HepG2 (cell line): ENCODE measurements at regions not wholly inside any gene's neighbourhood (a gene's known extent, or its start where the extent isn't known, plus 50 kb on each side); places are given as distances from the start of the nearest gene placed in this dataset.

Experiments used
- ATAC-seq: fragments of 200-7000 bp; cut with Tn5 transposase; 3 replicates; pipeline ENCODE4 v1.9.1; 2020; ENCODE audit warnings: mild to moderate bottlenecking, moderate library complexity
- BruUV-seq: library from RNA; stranded (reverse); fragments of 400-500 nt; replicated peaks from 2 replicates; lab custom pipeline; 2021; lab: Mats Ljungman, UMichigan
- CTCF ChIA-PET: fragments of 300-600 bp; formaldehyde crosslinking; extraction: SDS; loops from one replicate; lab custom pipeline; 2021; ENCODE audit warnings: low total read pairs, inconsistent platforms, low intra/inter-chr PET ratio; lab: Yijun Ruan, JAX
- POLR2A ChIA-PET: fragments of 350-600 bp; sonication (Branson Sonifier 250); formaldehyde crosslinking; loops from one replicate; lab custom pipeline; 2020; ENCODE audit warnings: antibody characterized with exemption, inconsistent platforms; lab: Yijun Ruan, JAX
- DNase-seq: peaks from one replicate; pipeline ENCODE4 v3.0.0-alpha.2; 2015; ENCODE audit warnings: low spot score
- FAIRE-seq: peaks from 3 replicates; lab custom pipeline; 2011; peaks lifted over from hg19 to GRCh38; lab: Jason Lieb, UNC
- H2AFZ ChIP-seq: one replicate; pipeline ENCODE4 v1.6.1; 2011; ENCODE audit warnings: low read length, inconsistent platforms
- H3K27ac ChIP-seq: fragments of 300-600 bp; 3 replicates; pipeline ENCODE4 v1.8.0; 2011; ENCODE audit warnings: mixed run types, mild to moderate bottlenecking, mixed read lengths, low read length, inconsistent platforms; ENCODE audit not compliant: insufficient read depth; ENCODE audit errors: extremely low read length
- H3K27me3 ChIP-seq, 2 experiments: fragments of 200-600 bp in 1 of 2; 2 replicates in 1 of 2; 3 replicates in 1 of 2; pipeline versions ENCODE4 v1.6.0 to v1.8.0; 2011; ENCODE audit warnings: low read length in 2 of 2, mild to moderate bottlenecking in 2 of 2, moderate library complexity in 2 of 2, inconsistent platforms in 1 of 2; ENCODE audit not compliant: insufficient read depth in 2 of 2, control insufficient read depth in 1 of 2
- H3K36me3 ChIP-seq, 2 experiments: fragments of 200-600 bp in 1 of 2; replicated peaks in 1 of 2; 2 replicates in 1 of 2; 3 replicates in 1 of 2; pipeline versions ENCODE4 v1.5.1 to v1.8.0; 2011; ENCODE audit warnings: low read length in 2 of 2, inconsistent platforms in 1 of 2; ENCODE audit not compliant: insufficient read depth in 2 of 2, control insufficient read depth in 1 of 2
- H3K4me1 ChIP-seq: 2 replicates; pipeline ENCODE4 v1.5.1; 2012; ENCODE audit warnings: low read length, inconsistent platforms; ENCODE audit not compliant: insufficient read depth
- H3K4me2 ChIP-seq: 2 replicates; pipeline ENCODE4 v1.6.0; 2011; ENCODE audit warnings: low read depth, low read length, inconsistent platforms
- H3K4me3 ChIP-seq, 3 experiments: fragments of 200-600 bp in 1 of 3; sonication (generic), shearing (Covaris generic) in 1 of 3; replicated peaks in 1 of 3; 2 replicates each; pipeline ENCODE4 v1.5.1; 2011 to 2016; ENCODE audit warnings: low read length in 3 of 3, inconsistent platforms in 2 of 3, low read depth in 2 of 3, mild to moderate bottlenecking in 2 of 3, control low read depth in 1 of 3, mixed read lengths in 1 of 3; ENCODE audit not compliant: insufficient read depth in 1 of 3
- H3K79me2 ChIP-seq: one replicate; pipeline ENCODE4 v1.6.1; 2011; ENCODE audit warnings: low read length, inconsistent platforms; ENCODE audit not compliant: insufficient read depth
- H3K9ac ChIP-seq: 2 replicates; pipeline ENCODE4 v1.6.0; 2011; ENCODE audit warnings: mild to moderate bottlenecking, low read depth, low read length, inconsistent platforms; ENCODE audit not compliant: insufficient read depth
- H3K9me3 ChIP-seq: 2 replicates; pipeline ENCODE4 v1.5.1; 2012; ENCODE audit warnings: mild to moderate bottlenecking, low read length
- H4K20me1 ChIP-seq: 2 replicates; pipeline ENCODE4 v1.6.0; 2011; ENCODE audit warnings: inconsistent platforms, mild to moderate bottlenecking, low read length, moderate library complexity; ENCODE audit not compliant: insufficient read depth
- ATF3 ChIP-seq: sonication (generic); formaldehyde crosslinking; IDR thresholded peaks from 2 replicates; pipeline ENCODE4 v1.4.0; 2020; ENCODE audit warnings: missing genetic modification reagents
- CEBPG ChIP-seq: IDR thresholded peaks from 2 replicates; pipeline ENCODE4 v1.6.1; 2016
- CSRNP1 ChIP-seq: sonication (generic); formaldehyde crosslinking; IDR thresholded peaks from 2 replicates; pipeline ENCODE4 v1.8.1; 2023; ENCODE audit warnings: mild to moderate bottlenecking, missing genetic modification reagents
- ELK4 ChIP-seq: sonication (generic); formaldehyde crosslinking; IDR thresholded peaks from 2 replicates; pipeline ENCODE4 v1.9.0; 2021; ENCODE audit warnings: missing genetic modification reagents, borderline replicate concordance
- FOXK1 ChIP-seq: sonication (generic); formaldehyde crosslinking; IDR thresholded peaks from 2 replicates; pipeline ENCODE4 v1.4.0; 2020; ENCODE audit warnings: low read depth, missing genetic modification reagents, borderline replicate concordance
- HNRNPH1 ChIP-seq: fragments of 200-400 bp; formaldehyde crosslinking; optimal IDR thresholded peaks from 2 replicates; pipeline ENCODE3; 2017; ENCODE audit warnings: mild to moderate bottlenecking, low read depth, low read length
- TRIM24 ChIP-seq: sonication (generic); formaldehyde crosslinking; IDR thresholded peaks from 2 replicates; pipeline ENCODE4 v1.8.0; 2022; ENCODE audit warnings: mild to moderate bottlenecking, missing genetic modification reagents
- ZNF142 ChIP-seq: sonication (generic); formaldehyde crosslinking; IDR thresholded peaks from 2 replicates; pipeline ENCODE4 v1.4.0; 2020; ENCODE audit warnings: missing genetic modification reagents
- ZNF18 ChIP-seq: sonication (generic); formaldehyde crosslinking; IDR thresholded peaks from 2 replicates; pipeline ENCODE4 v1.8.0; 2022; ENCODE audit warnings: mild to moderate bottlenecking, missing genetic modification reagents; ENCODE audit not compliant: insufficient replicate concordance
- ZNF335 ChIP-seq: sonication (generic); formaldehyde crosslinking; IDR thresholded peaks from 2 replicates; pipeline ENCODE4 v1.4.0; 2020; ENCODE audit warnings: missing genetic modification reagents
- ZNF367 ChIP-seq: sonication (generic); formaldehyde crosslinking; IDR thresholded peaks from 2 replicates; pipeline ENCODE4 v1.4.0; 2020; ENCODE audit warnings: missing genetic modification reagents, borderline replicate concordance
- ZNF530 ChIP-seq: sonication (generic); formaldehyde crosslinking; IDR thresholded peaks from 2 replicates; pipeline ENCODE4 v1.5.0; 2020; ENCODE audit warnings: low read depth, mild to moderate bottlenecking, missing genetic modification reagents
- ZNF775 ChIP-seq: sonication (generic); formaldehyde crosslinking; IDR thresholded peaks from 2 replicates; pipeline ENCODE4 v1.4.0; 2020; ENCODE audit warnings: missing genetic modification reagents, mild to moderate bottlenecking, moderate library complexity, borderline replicate concordance
- ZZZ3 ChIP-seq: sonication (generic); formaldehyde crosslinking; IDR thresholded peaks from 2 replicates; pipeline ENCODE4 v1.4.0; 2020; ENCODE audit warnings: missing genetic modification reagents, mild to moderate bottlenecking, borderline replicate concordance
- WGBS: methylation state at CpG from one replicate; pipeline ENCODE4 v1.1.6; 2017; ENCODE audit warnings: low lambda C conversion rate; 5-methylcytosine and 5-hydroxymethylcytosine counted together
- in situ Hi-C: cut with HindIII; loops from 2 replicates; pipeline ENCODE4 v1.10.0; 2017; ENCODE audit warnings: low pct_unique_long_range_greater_than_20kb; ENCODE audit not compliant: extremely low pct_ligation_motif_present
- intact Hi-C: fragments of 100-400 bp; cut with micrococcal nuclease; formaldehyde crosslinking; loops from one replicate; pipeline ENCODE4 v1.10.0; 2022; ENCODE audit not compliant: unreplicated experiment

GRCh38 chr7:138258197-138258559, 181.9 kb downstream of the AKR1D1 start:
- POLR2A ChIA-PET = interaction anchor here (0.9 to 1.8 kb wide), 15 partner anchors 10 to 211 kb away, joined by 3 to 18 read pairs (median 5); partner anchors contain the start of gene TRIM24
- in situ Hi-C loops (no loop called here), intact Hi-C loops (loop anchor here (5.0 to 10.0 kb wide), 3 partner anchors 59 to 207 kb away; partner anchors contain the start of gene TRIM24)
- Histone ChIP-seq H2AFZ (no peak overlapping the region), H3K27ac (peak overlapping the region; percentile 93), H4K20me1 (no peaks in the 10 kb centered on the region), H3K9ac (peak overlapping the region; percentile 47; the same call in 1 of the 2 replicates), H3K4me2 (peak overlapping the region; percentile 43), H3K9me3 (peaks cover 19% of the 10 kb centered on the region), H3K27me3 (no peaks in the 10 kb centered on the region), H3K79me2 (no peaks in the 10 kb centered on the region), H3K36me3 (no peaks in the 10 kb centered on the region), H3K4me1 (peaks cover 48% of the 10 kb centered on the region), H3K4me3 (no peak overlapping the region)
- ATAC-seq (peak; percentile 38), DNase-seq (peak; percentile 60), FAIRE-seq (no peak)
- CTCF ChIA-PET = no interaction called here
- WGBS = 43% methylated on average over 2 of the region's 3 CpGs
- TSS peak; percentile 94 for BruUV-seq
- no peak for TF ChIP-seq ZZZ3
- no peak for TF ChIP-seq ZNF367 (CRISPR knock-in tag)
- TF ChIP-seq TRIM24 (CRISPR knock-in tag) = no peak
- TF ChIP-seq ELK4 (CRISPR knock-in tag) = no peak
- no peak for TF ChIP-seq CEBPG (CRISPR knock-in tag)
- TF ChIP-seq HNRNPH1 = no peak
- no peak for TF ChIP-seq ATF3 (CRISPR knock-in tag)
- 0 out of 2 replicates have a peak, but pooled peaks have one; percentile 14 for TF ChIP-seq CSRNP1 (CRISPR knock-in tag)
- TF ChIP-seq ZNF335 (CRISPR knock-in tag) = no peak
- TF ChIP-seq ZNF530 = no peak
- TF ChIP-seq ZNF775 (CRISPR knock-in tag) = no peak
- no peak for TF ChIP-seq FOXK1
- TF ChIP-seq ZNF142 (CRISPR knock-in tag) = no peak
- peak; percentile 43 for TF ChIP-seq ZNF18 (CRISPR knock-in tag)
